Thoracic aorta (tissue), 2 donors: ENCODE measurements at regions not wholly inside any gene's neighbourhood (a gene's known extent, or its start where the extent isn't known, plus 50 kb on each side); places are given as distances from the start of the nearest gene placed in this dataset.

ENCODE experiments used
- ATAC-seq: fragments of 150-250 bp; one replicate; pipeline ENCODE4 v1.8.0; 2017; ENCODE audit warnings: low read depth; ENCODE audit not compliant: insufficient number of reproducible peaks, low FRiP score
- DNase-seq: peaks from one replicate; pipeline ENCODE4 v3.0.0-alpha.2; 2020; ENCODE audit warnings: low spot score
- H3K27ac ChIP-seq, 2 donors: fragments of 200-600 bp; sonication (generic); 1 replicate in 1 of 2; 2 replicates in 1 of 2; pipeline ENCODE4 v1.5.1; 2016; ENCODE audit warnings: mild to moderate bottlenecking in 2 of 2, moderate library complexity in 2 of 2
- H3K27me3 ChIP-seq: fragments of 200-600 bp; sonication (generic); replicated peaks from 2 replicates; pipeline ENCODE4 v1.6.0; 2016; ENCODE audit warnings: mild to moderate bottlenecking; ENCODE audit not compliant: insufficient read depth
- H3K36me3 ChIP-seq: fragments of 200-600 bp; sonication (generic); one replicate; pipeline ENCODE4 v1.5.1; 2016
- H3K4me1 ChIP-seq, 2 donors: fragments of 200-600 bp; sonication (generic); 1 replicate in 1 of 2; 2 replicates in 1 of 2; pipeline versions ENCODE4 v1.5.1 to v1.6.0; 2016; ENCODE audit warnings: low read depth in 2 of 2, mild to moderate bottlenecking in 1 of 2; ENCODE audit not compliant: control insufficient read depth in 1 of 2
- H3K4me3 ChIP-seq: fragments of 200-600 bp; sonication (generic); 2 replicates; pipeline ENCODE4 v1.5.1; 2016; ENCODE audit warnings: mild to moderate bottlenecking
- H3K9me3 ChIP-seq: fragments of 200-600 bp; sonication (generic); 2 replicates; pipeline ENCODE4 v1.5.1; 2016
- TF ChIP-seq, protein P1 (sequence below): fragments of 200-600 bp; sonication (generic); IDR thresholded peaks from one replicate; pipeline ENCODE4 v1.5.1; 2019; ENCODE audit warnings: antibody characterized with exemption

- DNase-seq (no peak), ATAC-seq (no peak)
- Histone ChIP-seq H3K27ac (no peak overlapping the region), H3K4me1 (no peaks in the 10 kb centered on the region), H3K9me3 (no peaks in the 10 kb centered on the region), H3K36me3 (no peaks in the 10 kb centered on the region), H3K27me3 (no peaks in the 10 kb centered on the region), H3K4me3 (no peak overlapping the region)
- TF ChIP-seq, protein P1, sequence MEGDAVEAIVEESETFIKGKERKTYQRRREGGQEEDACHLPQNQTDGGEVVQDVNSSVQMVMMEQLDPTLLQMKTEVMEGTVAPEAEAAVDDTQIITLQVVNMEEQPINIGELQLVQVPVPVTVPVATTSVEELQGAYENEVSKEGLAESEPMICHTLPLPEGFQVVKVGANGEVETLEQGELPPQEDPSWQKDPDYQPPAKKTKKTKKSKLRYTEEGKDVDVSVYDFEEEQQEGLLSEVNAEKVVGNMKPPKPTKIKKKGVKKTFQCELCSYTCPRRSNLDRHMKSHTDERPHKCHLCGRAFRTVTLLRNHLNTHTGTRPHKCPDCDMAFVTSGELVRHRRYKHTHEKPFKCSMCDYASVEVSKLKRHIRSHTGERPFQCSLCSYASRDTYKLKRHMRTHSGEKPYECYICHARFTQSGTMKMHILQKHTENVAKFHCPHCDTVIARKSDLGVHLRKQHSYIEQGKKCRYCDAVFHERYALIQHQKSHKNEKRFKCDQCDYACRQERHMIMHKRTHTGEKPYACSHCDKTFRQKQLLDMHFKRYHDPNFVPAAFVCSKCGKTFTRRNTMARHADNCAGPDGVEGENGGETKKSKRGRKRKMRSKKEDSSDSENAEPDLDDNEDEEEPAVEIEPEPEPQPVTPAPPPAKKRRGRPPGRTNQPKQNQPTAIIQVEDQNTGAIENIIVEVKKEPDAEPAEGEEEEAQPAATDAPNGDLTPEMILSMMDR = no peak
These were observed 351.1 kb downstream of the ZSWIM6 start for GRCh38 chr5:61683148-61683547.

DNA sequence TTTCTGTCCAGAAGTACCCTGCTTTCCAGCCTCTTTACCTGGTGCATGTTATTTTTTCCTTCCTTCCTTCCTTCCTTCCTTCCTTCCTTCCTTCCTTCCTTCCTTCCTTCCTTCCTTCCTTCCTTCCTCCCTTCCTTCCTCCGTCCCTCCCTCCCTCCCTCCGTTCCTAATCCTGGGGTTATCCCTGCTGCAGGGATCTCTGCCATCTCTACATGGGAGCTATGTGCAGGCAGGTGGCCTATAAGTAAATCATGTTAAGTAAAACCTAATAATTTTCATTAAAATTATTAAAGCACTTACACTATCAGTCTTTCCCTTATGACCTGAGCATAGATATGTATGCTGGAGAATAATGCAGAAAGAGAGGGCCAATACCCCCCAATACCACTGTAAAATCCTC lies 351.9 kb downstream of the ZSWIM6 start:
- Histone ChIP-seq H3K27ac (no peak overlapping the region), H3K27me3 (no peaks in the 10 kb centered on the region), H3K9me3 (no peaks in the 10 kb centered on the region), H3K4me3 (no peak overlapping the region), H3K4me1 (no peaks in the 10 kb centered on the region), H3K36me3 (no peaks in the 10 kb centered on the region)
- no peak for ATAC-seq
- no peak for DNase-seq
- TF ChIP-seq, protein P1 = no peak

DNA sequence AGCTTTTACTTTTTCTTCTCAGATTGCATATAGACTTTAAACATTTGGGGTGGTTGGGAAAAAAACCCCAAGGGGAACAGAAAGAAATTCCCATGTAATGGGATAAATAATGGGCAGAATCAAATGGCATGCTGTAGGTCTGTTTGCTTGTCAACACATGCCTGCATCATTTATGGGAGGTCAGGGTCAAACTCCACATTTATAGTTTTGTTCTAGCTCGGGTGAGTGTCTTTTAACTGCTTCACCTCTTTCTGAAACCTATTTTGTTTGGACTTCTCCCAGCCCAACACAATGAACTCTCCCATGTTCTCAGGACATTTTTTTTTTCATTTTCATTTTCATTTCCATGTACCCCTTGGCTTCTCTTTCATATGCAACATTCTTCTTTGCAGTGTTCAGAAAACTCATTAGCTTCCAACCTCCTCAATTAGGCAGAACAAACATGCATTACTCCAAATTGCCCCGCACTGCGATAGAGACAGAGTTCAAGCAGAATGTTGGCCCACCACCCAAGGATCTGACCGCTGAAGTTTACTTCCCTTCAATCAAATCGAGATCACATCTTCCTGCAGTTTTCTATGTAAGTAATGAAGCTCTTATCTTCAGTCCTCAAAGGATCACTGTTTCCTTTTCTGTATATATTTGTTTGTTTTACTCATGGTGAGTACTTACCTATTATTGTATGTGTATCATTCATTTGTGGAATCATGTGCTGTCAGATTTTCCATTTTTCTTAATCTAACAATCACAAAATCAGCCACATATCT lies 354.6 kb downstream of the ZSWIM6 start:
- H3K27ac ChIP-seq = no peak overlapping the region
- H3K27me3 ChIP-seq = no peaks in the 10 kb centered on the region
- H3K4me3 ChIP-seq = no peak overlapping the region
- ATAC-seq (no peak), DNase-seq (no peak)
- no peaks in the 10 kb centered on the region for H3K4me1 ChIP-seq
- no peaks in the 10 kb centered on the region for H3K9me3 ChIP-seq
- H3K36me3 ChIP-seq = no peaks in the 10 kb centered on the region
- TF ChIP-seq, protein P1 = no peak

DNA sequence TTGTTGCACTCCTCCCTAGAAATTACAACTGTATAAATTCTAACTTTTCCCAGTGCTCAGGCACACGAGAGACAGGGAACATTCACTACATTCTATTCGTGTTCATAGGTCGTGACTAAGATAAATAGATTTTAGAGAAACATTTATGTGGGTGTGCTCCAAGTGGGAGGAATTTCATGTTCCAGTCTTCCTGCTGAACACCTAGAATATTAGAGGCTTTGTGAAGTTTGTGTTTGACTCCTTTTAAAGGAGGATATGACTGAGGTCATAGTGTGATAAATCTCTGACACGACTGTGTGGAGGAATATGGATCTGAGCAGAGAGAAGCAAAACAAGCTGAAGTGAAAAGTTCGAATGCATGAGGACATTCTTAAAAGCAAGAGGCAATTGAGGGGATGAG lies 355.3 kb downstream of the ZSWIM6 start:
- no peaks in the 10 kb centered on the region for H3K9me3 ChIP-seq
- no peak overlapping the region for H3K27ac ChIP-seq
- no peaks in the 10 kb centered on the region for H3K27me3 ChIP-seq
- no peak overlapping the region for H3K4me3 ChIP-seq
- H3K36me3 ChIP-seq = no peaks in the 10 kb centered on the region
- TF ChIP-seq, protein P1 = no peak
- H3K4me1 ChIP-seq = no peaks in the 10 kb centered on the region
- DNase-seq = no peak
- ATAC-seq = no peak

- TF ChIP-seq, protein P1 = no peak
- Histone ChIP-seq H3K27me3 (no peaks in the 10 kb centered on the region), H3K4me3 (no peak overlapping the region), H3K9me3 (no peaks in the 10 kb centered on the region), H3K27ac (no peak overlapping the region), H3K36me3 (no peaks in the 10 kb centered on the region), H3K4me1 (no peaks in the 10 kb centered on the region)
- ATAC-seq (no peak), DNase-seq (no peak)
These were observed 357.2 kb downstream of the ZSWIM6 start for GRCh38 chr5:61689153-61689846.
